ENCODE measurements at regions not wholly inside any gene's neighbourhood (a gene's known extent, or its start where the extent isn't known, plus 50 kb on each side); places are given as distances from the start of the nearest gene placed in this dataset.
A peak's percentile ranks its signal among the peaks of the same experiment; 100 is the strongest.

- no peak overlapping the region for H3K4me3 Mint-ChIP-seq (ENCODE audit: unreplicated experiment)
- no peak overlapping the region for H3K27ac Mint-ChIP-seq (ENCODE audit: unreplicated experiment)
- DNase-seq (ENCODE audit: low spot score) = no peak
- no peak for TF ChIP-seq CTCF (IDR thresholded peaks at IDR 0.05)
- no peaks in the 10 kb centered on the region for H3K9me3 Mint-ChIP-seq (ENCODE audit: low read depth)
- H3K36me3 Mint-ChIP-seq (ENCODE audit: low read depth) = no peaks in the 10 kb centered on the region
- no peaks in the 10 kb centered on the region for H3K27me3 Mint-ChIP-seq (ENCODE audit: low read depth)
- peaks cover 15% of the 10 kb centered on the region for H3K4me1 Mint-ChIP-seq (ENCODE audit: low read depth)
Measured at GRCh38 chr2:146987996-146988395, 856.8 kb upstream of the ACVR2A start.

GRCh38 chr2:146986161-146986560, 858.7 kb upstream of the ACVR2A start:
- TF ChIP-seq CTCF (IDR thresholded peaks at IDR 0.05) = no peak
- Mint-ChIP-seq H3K27ac (ENCODE audit: unreplicated experiment) (no peak overlapping the region), H3K4me3 (ENCODE audit: unreplicated experiment) (no peak overlapping the region), H3K9me3 (ENCODE audit: low read depth) (no peaks in the 10 kb centered on the region), H3K4me1 (ENCODE audit: low read depth) (peaks cover 11% of the 10 kb centered on the region), H3K27me3 (ENCODE audit: low read depth) (no peaks in the 10 kb centered on the region), H3K36me3 (ENCODE audit: low read depth) (no peaks in the 10 kb centered on the region)
- no peak for DNase-seq (ENCODE audit: low spot score)

- no peaks in the 10 kb centered on the region for H3K9me3 Mint-ChIP-seq (ENCODE audit: low read depth)
- H3K27ac Mint-ChIP-seq (ENCODE audit: unreplicated experiment) = no peak overlapping the region
- TF ChIP-seq CTCF (IDR thresholded peaks at IDR 0.05) = no peak
- H3K4me3 Mint-ChIP-seq (ENCODE audit: unreplicated experiment) = no peak overlapping the region
- peaks cover 11% of the 10 kb centered on the region for H3K4me1 Mint-ChIP-seq (ENCODE audit: low read depth)
- H3K27me3 Mint-ChIP-seq (ENCODE audit: low read depth) = no peaks in the 10 kb centered on the region
- DNase-seq (ENCODE audit: low spot score) = no peak
- H3K36me3 Mint-ChIP-seq (ENCODE audit: low read depth) = no peaks in the 10 kb centered on the region
Measured at GRCh38 chr2:146985753-146986152, 859.1 kb upstream of the ACVR2A start.

GRCh38 chr2:146984014-146984413, 860.8 kb upstream of the ACVR2A start:
- H3K27ac Mint-ChIP-seq (ENCODE audit: unreplicated experiment) = no peak overlapping the region
- H3K27me3 Mint-ChIP-seq (ENCODE audit: low read depth) = no peaks in the 10 kb centered on the region
- no peaks in the 10 kb centered on the region for H3K4me1 Mint-ChIP-seq (ENCODE audit: low read depth)
- DNase-seq (ENCODE audit: low spot score) = no peak
- no peak overlapping the region for H3K4me3 Mint-ChIP-seq (ENCODE audit: unreplicated experiment)
- no peaks in the 10 kb centered on the region for H3K9me3 Mint-ChIP-seq (ENCODE audit: low read depth)
- no peaks in the 10 kb centered on the region for H3K36me3 Mint-ChIP-seq (ENCODE audit: low read depth)
- no peak for TF ChIP-seq CTCF (IDR thresholded peaks at IDR 0.05)

- no peak for TF ChIP-seq CTCF (IDR thresholded peaks at IDR 0.05)
- Mint-ChIP-seq H3K36me3 (ENCODE audit: low read depth) (no peaks in the 10 kb centered on the region), H3K9me3 (ENCODE audit: low read depth) (no peaks in the 10 kb centered on the region), H3K27me3 (ENCODE audit: low read depth) (no peaks in the 10 kb centered on the region), H3K4me1 (ENCODE audit: low read depth) (no peaks in the 10 kb centered on the region), H3K27ac (ENCODE audit: unreplicated experiment) (peak overlapping the region; percentile 54), H3K4me3 (ENCODE audit: unreplicated experiment) (no peak overlapping the region)
- DNase-seq (ENCODE audit: low spot score) = no peak
Measured at GRCh38 chr2:146982393-146982846, 862.4 kb upstream of the ACVR2A start.
